NCI-H460 (cell line): ENCODE measurements at regions not wholly inside any gene's neighbourhood (a gene's known extent, or its start where the extent isn't known, plus 50 kb on each side); places are given as distances from the start of the nearest gene placed in this dataset.
A peak's percentile ranks its signal among the peaks of the same experiment; 100 is the strongest.
"Not testable (repeated sequence)": the region's sequence is repeated elsewhere in the genome, so short reads cannot be mapped to it uniquely, and the experiment has no call there.

Experiments
- DNase-seq: peaks from one replicate; pipeline ENCODE4 v3.0.0-alpha.2; 2016; ENCODE audit warnings: low read depth; ENCODE audit errors: extremely low read depth

GRCh38 chr3:33956206-33956605, 157.8 kb downstream of the PDCD6IP start:
- no peak for DNase-seq

- no peak for DNase-seq
Observed at GRCh38 chr3:33956776-33957175, 158.3 kb downstream of the PDCD6IP start.

GRCh38 chr3:33957176-33957575, 158.7 kb downstream of the PDCD6IP start:
- DNase-seq, result no peak

GRCh38 chr3:33958661-33959060, 160.2 kb downstream of the PDCD6IP start:
- no peak for DNase-seq

- peak; percentile 8 for DNase-seq
Observed at GRCh38 chr3:33962396-33962795, 164.0 kb downstream of the PDCD6IP start.

- DNase-seq, result not testable (repeated sequence)
Observed at GRCh38 chr3:33970180-33970579, 171.8 kb downstream of the PDCD6IP start.

- no peak for DNase-seq
Observed at GRCh38 chr3:33971055-33971454, 172.6 kb downstream of the PDCD6IP start.

GRCh38 chr3:33975463-33975862, 177.0 kb downstream of the PDCD6IP start:
- no peak for DNase-seq

GRCh38 chr3:33977227-33977626, 178.8 kb downstream of the PDCD6IP start:
- no peak for DNase-seq

- DNase-seq, result peak; percentile 39
Observed at GRCh38 chr3:33980252-33980651, 181.8 kb downstream of the PDCD6IP start.

GRCh38 chr3:33982269-33982798, 183.9 kb downstream of the PDCD6IP start:
- DNase-seq, result no peak

- not testable (repeated sequence) for DNase-seq
Observed at GRCh38 chr3:33982949-33983348, 184.5 kb downstream of the PDCD6IP start.

- DNase-seq, result no peak
Observed at GRCh38 chr3:33989229-33989628, 190.8 kb downstream of the PDCD6IP start.

GRCh38 chr3:33991673-33992072, 193.2 kb downstream of the PDCD6IP start:
- no peak for DNase-seq

GRCh38 chr3:33993631-33994030, 195.2 kb downstream of the PDCD6IP start:
- DNase-seq, result no peak

GRCh38 chr3:33994568-33994967, 196.1 kb downstream of the PDCD6IP start:
- no peak for DNase-seq

GRCh38 chr3:34000301-34000700, 201.9 kb downstream of the PDCD6IP start:
- DNase-seq, result no peak

- DNase-seq, result no peak
Observed at GRCh38 chr3:34001022-34001421, 202.6 kb downstream of the PDCD6IP start.

- no peak for DNase-seq
Observed at GRCh38 chr3:34001990-34002389, 203.6 kb downstream of the PDCD6IP start.

- DNase-seq, result no peak
Observed at GRCh38 chr3:34002569-34003100, 204.2 kb downstream of the PDCD6IP start.

- no peak for DNase-seq
Observed at GRCh38 chr3:34005886-34006285, 207.5 kb downstream of the PDCD6IP start.

- DNase-seq, result no peak
Observed at GRCh38 chr3:34008191-34008590, 209.8 kb downstream of the PDCD6IP start.
